ENCODE measurements at regions not wholly inside any gene's neighbourhood (a gene's known extent, or its start where the extent isn't known, plus 50 kb on each side); places are given as distances from the start of the nearest gene placed in this dataset.

- DNase-seq: no peak
These were observed 75.4 kb downstream of the CDC7 start for GRCh38 chr1:91575909-91576519.

GRCh38 chr1:91578320-91579109, 77.9 kb downstream of the CDC7 start:
- no peak for DNase-seq

- no peak for DNase-seq
These were observed 79.1 kb downstream of the CDC7 start for GRCh38 chr1:91579658-91580228.

GRCh38 chr1:91582431-91582921, 81.8 kb downstream of the CDC7 start:
- DNase-seq: no peak

GRCh38 chr1:91583326-91583755, 82.7 kb downstream of the CDC7 start:
- peak; percentile 68 to 92 for DNase-seq

- no peak for DNase-seq
These were observed 83.7 kb downstream of the CDC7 start for GRCh38 chr1:91584309-91584708.

GRCh38 chr1:91584878-91585277, 84.2 kb downstream of the CDC7 start:
- no peak for DNase-seq

- DNase-seq: no peak
These were observed 84.9 kb downstream of the CDC7 start for GRCh38 chr1:91585502-91585901.

GRCh38 chr1:91585982-91586381, 85.3 kb downstream of the CDC7 start:
- peak in 1 of 2 experiments; percentile 33 for DNase-seq

- no peak for DNase-seq
These were observed 88.8 kb downstream of the CDC7 start for GRCh38 chr1:91589437-91589836.

GRCh38 chr1:91591175-91591974, 90.7 kb downstream of the CDC7 start:
- no peak for DNase-seq

- no peak for DNase-seq
These were observed 92.2 kb downstream of the CDC7 start for GRCh38 chr1:91592716-91593477.

GRCh38 chr1:91594383-91595055, 93.9 kb downstream of the CDC7 start:
- DNase-seq: no peak

- no peak for DNase-seq
These were observed 95.8 kb downstream of the CDC7 start for GRCh38 chr1:91596474-91596873.

- DNase-seq: no peak
These were observed 96.6 kb downstream of the CDC7 start for GRCh38 chr1:91597215-91597614.

- DNase-seq: no peak
These were observed 100.0 kb downstream of the CDC7 start for GRCh38 chr1:91600431-91601337.

- peak in 1 of 2 experiments; percentile 32 for DNase-seq
These were observed 101.1 kb downstream of the CDC7 start for GRCh38 chr1:91601554-91602376.

- no peak for DNase-seq
These were observed 102.8 kb downstream of the CDC7 start for GRCh38 chr1:91603409-91603808.

GRCh38 chr1:91604632-91605031, 104.0 kb downstream of the CDC7 start:
- peak in 1 of 2 experiments; percentile 4 for DNase-seq

GRCh38 chr1:91605566-91605965, 104.9 kb downstream of the CDC7 start:
- no peak for DNase-seq

Measured in NCI-H524 (cell line).